Breast epithelium (tissue), 4 donors: ENCODE measurements at regions not wholly inside any gene's neighbourhood (a gene's known extent, or its start where the extent isn't known, plus 50 kb on each side); places are given as distances from the start of the nearest gene placed in this dataset.

Experiments used
- DNase-seq, 2 donors: peaks; one replicate each; pipeline ENCODE4 v3.0.0-alpha.2; 2019; ENCODE audit warnings: low spot score in 2 of 2
- H3K27ac ChIP-seq, 2 donors: fragments of 200-600 bp; sonication (generic) in 1 of 2; one replicate each; pipeline ENCODE4 v1.5.1; 2016 to 2019; ENCODE audit warnings: mild to moderate bottlenecking in 1 of 2
- H3K27me3 ChIP-seq, 2 donors: fragments of 200-600 bp; sonication (generic) in 1 of 2; one replicate each; pipeline versions ENCODE4 v1.5.1 to v1.6.0; 2017 to 2019; ENCODE audit warnings: control low read depth in 1 of 2, mild to moderate bottlenecking in 1 of 2
- H3K36me3 ChIP-seq: fragments of 200-600 bp; one replicate; pipeline ENCODE4 v1.5.1; 2019
- H3K4me1 ChIP-seq, 2 donors: fragments of 200-600 bp; sonication (generic); one replicate each; pipeline ENCODE4 v1.5.1; 2016 to 2019; ENCODE audit warnings: control low read depth in 1 of 2
- H3K4me3 ChIP-seq, 3 donors: fragments of 200-600 bp; sonication (generic); 1 replicate in 2 of 3; 2 replicates in 1 of 3; pipeline ENCODE4 v1.5.1; 2016 to 2019; ENCODE audit warnings: mild to moderate bottlenecking in 3 of 3, moderate library complexity in 2 of 3
- H3K9me3 ChIP-seq, 2 donors: fragments of 200-600 bp; sonication (generic) in 1 of 2; one replicate each; pipeline ENCODE4 v1.5.1; 2016 to 2019; ENCODE audit warnings: control low read depth in 1 of 2
- CTCF ChIP-seq, 3 donors: fragments of 450-650 bp; IDR thresholded peaks; one replicate each; pipeline ENCODE4 v1.5.1; 2016 to 2017; ENCODE audit warnings: antibody characterized with exemption in 3 of 3, mild to moderate bottlenecking in 3 of 3, moderate library complexity in 3 of 3
- POLR2A ChIP-seq: fragments of 450-650 bp; IDR thresholded peaks from one replicate; pipeline ENCODE4 v1.6.1; 2016; ENCODE audit warnings: antibody characterized with exemption, mild to moderate bottlenecking, moderate library complexity
- POLR2AphosphoS5 ChIP-seq, 3 donors: sonication (generic); formaldehyde crosslinking; IDR thresholded peaks; one replicate each; pipeline ENCODE4 v1.6.1; 2017; ENCODE audit warnings: antibody characterized with exemption in 3 of 3
- intact Hi-C: fragments of 100-400 bp; cut with DNase I; formaldehyde crosslinking; loops from one replicate; pipeline ENCODE4 v1.15.1; 2023; ENCODE audit warnings: low total_unique reads

DNA sequence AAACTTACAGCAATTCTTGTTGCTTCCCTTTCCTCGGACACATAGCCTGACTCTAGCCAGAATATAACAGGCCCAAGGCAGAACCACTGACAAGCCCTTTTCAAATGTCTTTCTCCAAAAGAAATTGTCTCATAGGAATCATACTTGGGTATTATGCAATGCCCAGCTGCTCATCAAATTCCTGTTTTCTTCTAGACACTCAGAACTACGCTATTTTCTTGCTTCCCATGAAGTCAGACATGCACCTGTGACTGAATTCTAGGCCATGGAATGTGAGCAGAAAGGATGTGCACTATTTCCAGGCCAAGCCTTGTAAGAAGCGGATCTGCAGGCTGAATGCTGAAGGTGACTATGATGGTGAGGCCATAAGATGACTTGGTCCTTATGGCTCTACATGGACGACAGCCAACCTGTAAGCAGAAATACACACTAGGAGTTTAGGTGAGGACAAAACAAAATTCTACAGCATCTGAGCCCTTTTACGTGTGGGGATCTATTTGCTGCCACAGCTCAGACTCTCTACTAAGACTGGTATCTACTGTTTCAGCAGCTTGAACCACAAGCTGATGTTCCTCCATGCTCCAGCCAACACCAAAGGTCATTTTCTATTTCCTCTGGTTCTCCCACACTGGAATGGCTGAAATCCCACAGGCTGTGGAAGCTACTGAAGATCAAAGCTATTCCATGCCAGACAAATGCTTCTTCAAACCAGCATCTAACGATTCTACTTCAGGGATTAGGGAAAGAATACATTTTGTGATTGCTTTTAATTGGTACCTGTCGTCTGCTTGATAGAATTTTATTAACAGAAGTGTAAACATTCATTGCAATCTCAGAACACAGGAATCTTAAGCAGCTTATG is 378.7 kb downstream of the RBM43 start:
- intact Hi-C loops: no loop called here

DNA sequence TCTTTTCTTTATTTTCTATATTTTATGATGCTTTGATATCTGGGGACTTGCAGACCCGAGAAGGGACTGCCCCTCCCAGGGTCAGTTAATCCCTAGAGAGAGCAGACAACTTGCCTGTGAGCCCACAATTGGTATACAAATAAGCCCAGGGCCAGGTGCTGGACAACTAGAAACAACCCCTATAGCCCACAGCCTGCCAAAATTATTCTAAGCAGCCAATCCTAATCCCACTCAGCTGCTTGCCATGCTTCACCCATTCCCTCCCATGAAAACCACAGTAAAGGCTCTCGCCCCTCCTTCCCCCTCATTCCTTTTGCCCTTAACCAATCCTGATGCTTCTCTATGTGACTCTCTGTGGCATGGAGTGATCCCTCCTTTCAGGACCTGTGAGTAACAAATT is 380.7 kb downstream of the RBM43 start:
- Histone ChIP-seq H3K27ac (no peak overlapping the region), H3K4me3 (no peak overlapping the region), H3K36me3 (no peaks in the 10 kb centered on the region), H3K9me3 (no peaks in the 10 kb centered on the region), H3K4me1 (no peaks in the 10 kb centered on the region), H3K27me3 (no peaks in the 10 kb centered on the region)
- no peak for DNase-seq
- intact Hi-C loops: no loop called here
- TF ChIP-seq POLR2A: no peak
- no peak for TF ChIP-seq CTCF (IDR thresholded peaks at IDR 0.05)
- TF ChIP-seq POLR2AphosphoS5 (IDR thresholded peaks at IDR 0.05): no peak

More for the DNA sequence above, 378.7 kb downstream of the RBM43 start:
- H3K27ac ChIP-seq: peak overlapping the region in 1 of 2 donors; percentile 12
- no peak for DNase-seq
- H3K9me3 ChIP-seq: no peaks in the 10 kb centered on the region
- H3K4me1 ChIP-seq: no peaks in the 10 kb centered on the region
- H3K27me3 ChIP-seq: no peaks in the 10 kb centered on the region
- TF ChIP-seq POLR2AphosphoS5 (IDR thresholded peaks at IDR 0.05) (no peak), POLR2A (no peak), CTCF (IDR thresholded peaks at IDR 0.05) (no peak)
- no peak overlapping the region for H3K4me3 ChIP-seq
- no peaks in the 10 kb centered on the region for H3K36me3 ChIP-seq

- Histone ChIP-seq H3K9me3 (no peaks in the 10 kb centered on the region), H3K4me1 (no peaks in the 10 kb centered on the region), H3K27me3 (no peaks in the 10 kb centered on the region), H3K27ac (no peak overlapping the region), H3K36me3 (no peaks in the 10 kb centered on the region), H3K4me3 (no peak overlapping the region)
- TF ChIP-seq POLR2AphosphoS5 (IDR thresholded peaks at IDR 0.05) (no peak), POLR2A (no peak), CTCF (IDR thresholded peaks at IDR 0.05) (no peak)
- DNase-seq: no peak
- intact Hi-C loops: loop anchor here (5.0 kb wide), 1 partner anchor 1546 kb away; the partner anchor contains the start of gene LYPD6
These were observed 383.3 kb downstream of the RBM43 start for GRCh38 chr2:150878356-150878755.

GRCh38 chr2:150876251-150876950 is 385.3 kb downstream of the RBM43 start:
- no peak for TF ChIP-seq POLR2A
- TF ChIP-seq CTCF (IDR thresholded peaks at IDR 0.05): no peak
- no peak for TF ChIP-seq POLR2AphosphoS5 (IDR thresholded peaks at IDR 0.05)
- Histone ChIP-seq H3K4me1 (no peaks in the 10 kb centered on the region), H3K27me3 (no peaks in the 10 kb centered on the region), H3K4me3 (no peak overlapping the region), H3K27ac (peak overlapping the region in 1 of 2 donors; percentile 25), H3K36me3 (no peaks in the 10 kb centered on the region), H3K9me3 (no peaks in the 10 kb centered on the region)
- intact Hi-C loops: loop anchor here (5.0 kb wide), 1 partner anchor 1544 kb away; the partner anchor contains the start of gene LYPD6
- DNase-seq: no peak

DNA sequence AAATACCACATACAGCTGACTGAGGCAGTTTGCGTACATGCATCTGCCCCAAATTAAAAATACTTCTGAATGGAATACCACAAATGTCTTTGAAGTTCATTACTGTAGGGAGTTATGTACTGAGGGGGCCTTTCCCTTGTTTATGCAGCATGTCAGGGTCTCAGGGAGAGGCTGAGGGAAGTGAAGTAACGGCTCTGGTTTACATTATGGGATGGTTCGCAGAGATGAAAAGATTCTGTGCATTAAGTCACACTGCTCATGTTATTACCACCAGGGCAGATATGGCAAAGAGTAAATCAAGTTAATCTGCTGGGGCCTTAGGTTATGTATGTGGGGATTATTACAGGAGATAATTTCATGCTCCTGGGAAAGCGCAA is 385.9 kb upstream of the RND3 start:
- H3K4me3 ChIP-seq: no peak overlapping the region
- no peaks in the 10 kb centered on the region for H3K9me3 ChIP-seq
- H3K36me3 ChIP-seq: no peaks in the 10 kb centered on the region
- TF ChIP-seq CTCF (IDR thresholded peaks at IDR 0.05) (no peak), POLR2A (no peak), POLR2AphosphoS5 (IDR thresholded peaks at IDR 0.05) (no peak)
- no peak overlapping the region for H3K27ac ChIP-seq
- H3K27me3 ChIP-seq: no peaks in the 10 kb centered on the region
- no peak for DNase-seq
- H3K4me1 ChIP-seq: no peaks in the 10 kb centered on the region
- intact Hi-C loops: no loop called here
